ENCODE measurements at regions not wholly inside any gene's neighbourhood (a gene's known extent, or its start where the extent isn't known, plus 50 kb on each side); places are given as distances from the start of the nearest gene placed in this dataset.
"Not testable (repeated sequence)": the region's sequence is repeated elsewhere in the genome, so short reads cannot be mapped to it uniquely, and the experiment has no call there.

DNA sequence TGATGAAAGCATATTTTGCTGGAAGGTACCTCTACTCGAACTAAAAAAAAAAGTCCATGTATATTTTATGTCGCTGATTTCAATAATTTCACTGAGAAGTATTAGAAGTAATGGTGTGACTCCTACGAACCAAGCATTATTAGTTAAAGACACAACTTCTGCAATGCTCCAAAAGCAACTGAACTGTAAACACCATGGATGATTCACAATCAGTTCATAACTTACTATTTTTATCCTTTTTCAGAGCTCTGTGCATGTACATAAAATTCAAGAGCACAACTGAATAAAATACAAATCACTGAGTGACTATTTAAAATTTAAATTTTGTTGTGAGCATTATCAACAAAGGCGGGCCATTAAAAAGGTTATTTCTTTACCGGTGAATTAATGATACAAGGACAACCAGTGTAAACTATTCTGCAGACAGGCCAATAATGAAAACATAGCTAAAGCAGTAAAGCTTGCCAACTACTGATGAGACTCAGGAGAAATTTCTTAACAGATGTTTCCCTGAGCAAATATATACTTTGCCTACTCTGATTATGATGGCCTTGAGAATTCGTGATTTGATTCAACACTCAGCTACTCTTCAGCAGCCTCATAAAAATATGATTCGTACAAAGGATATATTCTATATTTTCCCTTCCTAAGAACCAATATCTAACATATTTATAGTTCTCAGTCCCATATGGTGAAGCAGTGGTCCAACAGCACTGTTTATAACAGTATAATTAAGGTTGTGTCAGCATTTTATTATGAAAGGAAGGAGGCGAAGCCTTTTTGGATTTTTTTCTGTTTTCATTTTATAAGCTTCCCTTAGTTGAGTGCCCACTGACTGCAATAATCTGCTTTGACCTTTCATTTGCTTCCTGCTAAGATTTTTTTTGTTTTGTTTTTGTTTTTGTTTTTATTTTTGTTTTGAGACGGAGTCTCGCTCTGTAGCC lies 62.8 kb upstream of the NEIL3 start:
- Histone ChIP-seq H3K36me3 (ENCODE audit: control insufficient read depth in 2 of 2, extremely low read depth in 1 of 2, insufficient read depth in 1 of 2, low read length in 1 of 2) (no peaks in the 10 kb centered on the region), H3K27me3 (replicated peaks in 1 of 2; ENCODE audit: control insufficient read depth in 2 of 2, extremely low read depth in 1 of 2, insufficient read depth in 2 of 2, low read length in 1 of 2) (no peaks in the 10 kb centered on the region), H3K4me1 (ENCODE audit: control insufficient read depth in 1 of 2, extremely low read depth in 1 of 2, insufficient read depth in 2 of 2, low read length in 2 of 2) (peaks cover 5 to 9% of the 10 kb centered on the region in 2 experiments), H3K4me3 (ENCODE audit: control insufficient read depth in 1 of 2, extremely low read depth in 1 of 2, low read length in 1 of 2) (no peak overlapping the region), H3K9me3 (no peaks in the 10 kb centered on the region), H3K27ac (ENCODE audit: low read length) (no peak overlapping the region)
- H3K9me3 Mint-ChIP-seq, result no peaks in the 10 kb centered on the region
- ChIA-PET POLR2A (no interaction called here), CTCF (interaction anchor here (0.7 to 1.2 kb wide), 4 partner anchors 89 to 298 kb away, joined by 3 to 6 read pairs (median 4); no protein-coding TSS in a partner anchor)
- ATAC-seq (replicated peaks in 1 of 4), result no peak
- peaks cover 5 to 9% of the 10 kb centered on the region in 2 donors for H3K27me3 Mint-ChIP-seq
- no peak for DNase-seq
- H3K36me3 Mint-ChIP-seq, result no peaks in the 10 kb centered on the region
- H3K27ac Mint-ChIP-seq, result no peak overlapping the region
- H3K4me3 Mint-ChIP-seq, result no peak overlapping the region
- 89% methylated on average over 3 of the region's 10 CpGs for WGBS (ENCODE audit: insufficient coverage)
- H3K4me1 Mint-ChIP-seq, result peaks cover 12 to 21% (median 12%) of the 10 kb centered on the region in 3 donors

DNA sequence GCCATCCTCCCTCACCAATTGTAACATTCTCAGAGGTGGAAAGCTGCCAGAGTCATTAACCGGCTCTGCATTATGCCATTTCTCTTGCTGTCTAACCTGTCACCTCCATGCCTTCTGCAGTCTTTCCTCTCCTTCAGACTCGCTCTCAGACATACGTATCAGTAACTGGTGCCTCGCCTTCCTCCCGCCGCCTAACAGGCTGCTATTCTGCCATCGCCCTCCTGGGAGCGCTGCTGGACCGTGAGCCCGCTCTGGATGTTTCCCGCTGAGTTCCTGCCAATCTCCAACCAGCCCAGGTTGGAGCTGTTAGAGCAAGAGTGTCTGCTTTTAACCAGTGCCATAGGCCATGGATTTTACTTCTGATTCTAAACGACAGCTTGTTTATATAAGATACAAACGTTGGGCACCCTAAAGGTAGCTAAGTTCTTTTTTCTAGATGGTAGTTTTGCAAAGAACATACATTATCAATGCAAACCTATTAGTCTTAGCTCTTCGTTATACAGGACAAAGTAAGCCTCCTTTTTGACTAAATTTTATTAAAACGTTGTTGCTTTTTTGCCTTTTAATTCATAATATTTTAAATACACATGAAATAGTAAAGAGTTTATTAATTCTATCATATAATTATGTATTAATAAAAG lies 59.5 kb upstream of the NEIL3 start:
- DNase-seq, result peak; percentile 18 to 80 (median 54)
- Histone ChIP-seq H3K36me3 (ENCODE audit: control insufficient read depth in 2 of 2, extremely low read depth in 1 of 2, insufficient read depth in 1 of 2, low read length in 1 of 2) (no peaks in the 10 kb centered on the region), H3K4me3 (ENCODE audit: control insufficient read depth in 1 of 2, extremely low read depth in 1 of 2, low read length in 1 of 2) (no peak overlapping the region), H3K27me3 (replicated peaks in 1 of 2; ENCODE audit: control insufficient read depth in 2 of 2, extremely low read depth in 1 of 2, insufficient read depth in 2 of 2, low read length in 1 of 2) (no peaks in the 10 kb centered on the region), H3K4me1 (ENCODE audit: control insufficient read depth in 1 of 2, extremely low read depth in 1 of 2, insufficient read depth in 2 of 2, low read length in 2 of 2) (peaks cover 5 to 9% of the 10 kb centered on the region in 2 experiments), H3K9me3 (no peaks in the 10 kb centered on the region), H3K27ac (ENCODE audit: low read length) (no peak overlapping the region)
- ChIA-PET POLR2A (interaction anchor here in 1 of 2 donors (0.6 kb wide), 1 partner anchor 59 kb away, joined by 3 read pairs; the partner anchor contains the start of gene NEIL3), CTCF (interaction anchor here (0.5 to 3.6 kb wide), 27 partner anchors 9 to 1671 kb away, joined by 3 to 61 read pairs (median 4); partner anchors contain the start of gene NEIL3 (in 1 of the 2))
- Mint-ChIP-seq H3K4me3 (no peak overlapping the region), H3K27me3 (peaks cover 3 to 9% of the 10 kb centered on the region in 2 donors), H3K9me3 (no peaks in the 10 kb centered on the region), H3K4me1 (peaks cover 12 to 15% (median 12%) of the 10 kb centered on the region in 3 donors), H3K27ac (no peak overlapping the region), H3K36me3 (no peaks in the 10 kb centered on the region)
- WGBS (ENCODE audit: insufficient coverage), result 13% methylated on average over 11 of the region's 15 CpGs
- ATAC-seq (replicated peaks in 1 of 4), result peak; percentile 70 to 91 (median 82)

DNA sequence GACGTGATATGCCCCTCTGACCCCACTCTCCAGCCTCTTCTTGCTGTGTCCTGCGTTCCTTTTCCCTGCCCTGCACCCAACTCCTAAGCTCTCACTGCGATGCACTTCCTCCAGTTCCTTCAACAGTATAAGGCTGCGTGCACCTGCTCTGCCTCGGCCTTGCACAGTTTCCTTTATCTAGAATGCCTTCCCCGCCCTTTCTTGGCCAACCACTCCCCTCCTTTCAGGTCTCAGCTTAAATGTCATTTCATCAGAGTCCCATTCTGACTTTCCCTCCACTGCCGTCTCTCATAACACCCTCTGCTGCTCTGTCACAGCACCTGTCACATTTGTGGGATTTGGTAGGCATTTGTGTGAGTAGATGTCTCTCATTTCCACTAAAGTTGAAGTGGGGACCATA lies 58.4 kb upstream of the NEIL3 start:
- Histone ChIP-seq H3K4me3 (ENCODE audit: control insufficient read depth in 1 of 2, extremely low read depth in 1 of 2, low read length in 1 of 2) (no peak overlapping the region), H3K27me3 (replicated peaks in 1 of 2; ENCODE audit: control insufficient read depth in 2 of 2, extremely low read depth in 1 of 2, insufficient read depth in 2 of 2, low read length in 1 of 2) (no peaks in the 10 kb centered on the region), H3K36me3 (ENCODE audit: control insufficient read depth in 2 of 2, extremely low read depth in 1 of 2, insufficient read depth in 1 of 2, low read length in 1 of 2) (no peaks in the 10 kb centered on the region), H3K27ac (ENCODE audit: low read length) (no peak overlapping the region), H3K4me1 (ENCODE audit: control insufficient read depth in 1 of 2, extremely low read depth in 1 of 2, insufficient read depth in 2 of 2, low read length in 2 of 2) (peaks cover 5 to 9% of the 10 kb centered on the region in 2 experiments), H3K9me3 (no peaks in the 10 kb centered on the region)
- peak in 3 of 35 experiments; percentile 0 to 11 (median 1) for DNase-seq
- no peak overlapping the region for H3K27ac Mint-ChIP-seq
- peaks cover 3 to 9% of the 10 kb centered on the region in 2 donors for H3K27me3 Mint-ChIP-seq
- WGBS (ENCODE audit: insufficient coverage), result 25% methylated on average over 6 of the region's 7 CpGs
- CTCF ChIA-PET, result interaction anchor here (0.6 to 3.6 kb wide), 12 partner anchors 8 to 319 kb away, joined by 3 to 61 read pairs (median 4); partner anchors contain the start of gene NEIL3 (in 1 of the 2)
- H3K4me3 Mint-ChIP-seq, result no peak overlapping the region
- POLR2A ChIA-PET, result interaction anchor here in 1 of 2 donors (0.6 kb wide), 1 partner anchor 37 kb away, joined by 3 read pairs; no protein-coding TSS in a partner anchor
- peaks cover 12 to 15% (median 12%) of the 10 kb centered on the region in 3 donors for H3K4me1 Mint-ChIP-seq
- H3K36me3 Mint-ChIP-seq, result no peaks in the 10 kb centered on the region
- ATAC-seq (replicated peaks in 1 of 4), result peak in 3 of 4 experiments; percentile 27 to 68 (median 44)
- no peaks in the 10 kb centered on the region for H3K9me3 Mint-ChIP-seq

DNA sequence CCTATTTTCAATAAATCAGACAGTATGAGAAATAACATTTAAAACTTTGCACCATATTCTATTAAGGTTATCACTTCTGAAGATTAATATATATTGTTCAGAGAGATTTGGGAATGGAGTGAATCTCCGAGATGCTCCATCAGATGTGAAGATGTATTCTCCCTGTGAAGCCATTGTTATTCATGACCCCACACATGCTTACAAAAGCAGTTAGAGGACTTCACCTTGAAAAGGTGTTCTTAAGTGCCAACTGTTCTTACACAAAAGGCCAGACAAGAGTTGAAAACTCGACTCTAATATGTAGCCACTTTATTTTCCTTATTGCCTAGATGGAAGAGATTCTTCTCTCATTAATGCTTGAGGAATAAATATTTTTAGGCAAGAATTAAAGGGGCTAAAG lies 54.3 kb upstream of the NEIL3 start:
- peaks cover 5 to 8% (median 6%) of the 10 kb centered on the region in 3 donors for H3K4me1 Mint-ChIP-seq
- DNase-seq, result no peak
- Histone ChIP-seq H3K27me3 (replicated peaks in 1 of 2; ENCODE audit: control insufficient read depth in 2 of 2, extremely low read depth in 1 of 2, insufficient read depth in 2 of 2, low read length in 1 of 2) (no peaks in the 10 kb centered on the region), H3K4me3 (ENCODE audit: control insufficient read depth in 1 of 2, extremely low read depth in 1 of 2, low read length in 1 of 2) (no peak overlapping the region), H3K27ac (ENCODE audit: low read length) (no peak overlapping the region), H3K9me3 (no peaks in the 10 kb centered on the region), H3K36me3 (ENCODE audit: control insufficient read depth in 2 of 2, extremely low read depth in 1 of 2, insufficient read depth in 1 of 2, low read length in 1 of 2) (no peaks in the 10 kb centered on the region), H3K4me1 (ENCODE audit: control insufficient read depth in 1 of 2, extremely low read depth in 1 of 2, insufficient read depth in 2 of 2, low read length in 2 of 2) (peaks cover 0 to 5% of the 10 kb centered on the region in 2 experiments)
- POLR2A ChIA-PET, result no interaction called here
- H3K27ac Mint-ChIP-seq, result no peak overlapping the region
- no peaks in the 10 kb centered on the region for H3K9me3 Mint-ChIP-seq
- no peak for ATAC-seq (replicated peaks in 1 of 4)
- no peaks in the 10 kb centered on the region for H3K36me3 Mint-ChIP-seq
- CTCF ChIA-PET, result interaction anchor here in 1 of 2 donors (0.6 kb wide), 1 partner anchor 915 kb away, joined by 7 read pairs; no protein-coding TSS in a partner anchor
- WGBS (ENCODE audit: insufficient coverage), result no CpG with 5 or more reads among the region's 2 CpGs
- H3K27me3 Mint-ChIP-seq, result no peaks in the 10 kb centered on the region
- H3K4me3 Mint-ChIP-seq, result no peak overlapping the region

DNA sequence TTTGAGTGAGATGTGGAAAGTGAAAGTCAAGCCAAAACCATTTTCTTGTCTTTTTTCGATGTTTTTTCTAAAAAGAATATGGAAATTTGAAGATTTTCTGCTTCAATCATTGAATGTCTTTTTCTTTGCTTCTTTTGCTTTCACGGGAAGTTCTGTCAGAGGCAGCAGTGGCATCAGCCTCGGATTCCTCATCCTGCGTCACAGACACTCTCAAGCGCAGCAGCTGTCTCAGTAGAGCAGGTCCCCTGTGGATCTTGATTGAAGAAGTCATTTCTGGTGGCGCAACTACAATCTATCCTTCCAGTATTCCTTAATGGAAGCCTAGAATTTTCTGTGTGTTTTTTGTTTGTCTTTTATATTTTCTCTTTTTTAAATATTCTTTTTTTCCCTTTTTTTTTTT lies 52.7 kb upstream of the NEIL3 start:
- no peaks in the 10 kb centered on the region for H3K4me1 ChIP-seq (ENCODE audit: control insufficient read depth in 1 of 2, extremely low read depth in 1 of 2, insufficient read depth in 2 of 2, low read length in 2 of 2)
- no peak overlapping the region for H3K4me3 ChIP-seq (ENCODE audit: control insufficient read depth in 1 of 2, extremely low read depth in 1 of 2, low read length in 1 of 2)
- H3K9me3 ChIP-seq, result no peaks in the 10 kb centered on the region
- H3K27ac ChIP-seq (ENCODE audit: low read length), result no peak overlapping the region
- Mint-ChIP-seq H3K4me3 (no peak overlapping the region), H3K36me3 (no peaks in the 10 kb centered on the region), H3K4me1 (no peaks in the 10 kb centered on the region), H3K27me3 (no peaks in the 10 kb centered on the region), H3K9me3 (no peaks in the 10 kb centered on the region), H3K27ac (no peak overlapping the region)
- 50% methylated on average over 2 of the region's 6 CpGs for WGBS (ENCODE audit: insufficient coverage)
- DNase-seq (no peak), ATAC-seq (replicated peaks in 1 of 4) (no peak)
- ChIA-PET CTCF (no interaction called here), POLR2A (interaction anchor here in 1 of 2 donors (0.6 to 0.7 kb wide), 2 partner anchors 185 to 1027 kb away, joined by 3 to 7 read pairs; no protein-coding TSS in a partner anchor)
- H3K36me3 ChIP-seq (ENCODE audit: control insufficient read depth in 2 of 2, extremely low read depth in 1 of 2, insufficient read depth in 1 of 2, low read length in 1 of 2), result no peaks in the 10 kb centered on the region
- H3K27me3 ChIP-seq (replicated peaks in 1 of 2; ENCODE audit: control insufficient read depth in 2 of 2, extremely low read depth in 1 of 2, insufficient read depth in 2 of 2, low read length in 1 of 2), result peaks cover 0 to 2% of the 10 kb centered on the region in 2 experiments

DNA sequence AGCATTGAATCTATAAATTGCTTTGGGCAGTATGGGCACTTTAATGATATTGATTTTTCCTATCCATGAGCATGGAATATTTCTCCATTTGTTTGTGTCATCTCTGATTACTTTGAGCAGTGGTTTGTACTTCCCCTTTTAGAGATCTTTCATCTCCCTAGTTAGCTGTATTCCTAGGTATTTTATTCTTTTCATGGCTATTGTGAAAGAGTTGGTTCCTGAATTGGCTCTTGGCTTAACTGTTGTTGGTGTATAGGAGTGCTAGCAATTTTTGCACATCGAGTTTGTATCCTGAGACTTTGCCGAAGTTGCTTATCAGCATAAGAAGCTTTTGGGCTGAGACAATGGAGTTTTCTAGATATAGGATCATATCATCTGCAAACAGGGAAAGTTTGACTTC lies 50.2 kb upstream of the NEIL3 start:
- H3K36me3 Mint-ChIP-seq; H3K36me3 ChIP-seq (ENCODE audit: control insufficient read depth in 2 of 2, extremely low read depth in 1 of 2, insufficient read depth in 1 of 2, low read length in 1 of 2); H3K27ac Mint-ChIP-seq; H3K27me3 ChIP-seq (replicated peaks in 1 of 2; ENCODE audit: control insufficient read depth in 2 of 2, extremely low read depth in 1 of 2, insufficient read depth in 2 of 2, low read length in 1 of 2); ATAC-seq (replicated peaks in 1 of 4); H3K4me3 ChIP-seq (ENCODE audit: control insufficient read depth in 1 of 2, extremely low read depth in 1 of 2, low read length in 1 of 2); H3K4me1 Mint-ChIP-seq; H3K9me3 Mint-ChIP-seq; DNase-seq; H3K4me3 Mint-ChIP-seq; H3K27ac ChIP-seq (ENCODE audit: low read length); H3K9me3 ChIP-seq; H3K4me1 ChIP-seq (ENCODE audit: control insufficient read depth in 1 of 2, extremely low read depth in 1 of 2, insufficient read depth in 2 of 2, low read length in 2 of 2); H3K27me3 Mint-ChIP-seq; POLR2A ChIA-PET: not testable (repeated sequence)
- CTCF ChIA-PET, result interaction anchor here (0.6 to 1.2 kb wide), 2 partner anchors 9 to 1062 kb away, joined by 4 to 9 read pairs; no protein-coding TSS in a partner anchor
- WGBS (ENCODE audit: insufficient coverage), result 40% methylated on average over 1 of the region's 2 CpGs
